Right lobe of liver (tissue), 4 donors: ENCODE measurements at regions not wholly inside any gene's neighbourhood (a gene's known extent, or its start where the extent isn't known, plus 50 kb on each side); places are given as distances from the start of the nearest gene placed in this dataset.

ENCODE experiments used
- POLR2A ChIP-seq: fragments of 450-650 bp; IDR thresholded peaks from one replicate; pipeline ENCODE4 v1.6.1; 2017; ENCODE audit warnings: antibody characterized with exemption, mild to moderate bottlenecking
- TF ChIP-seq, protein P1 (sequence below), 4 donors: fragments of 200-600 bp in 3 of 4; fragments of 450-650 bp in 1 of 4; IDR thresholded peaks; one replicate each; pipeline versions ENCODE4 v1.5.1 to v1.8.0; 2016 to 2022; ENCODE audit warnings: antibody characterized with exemption in 4 of 4, mild to moderate bottlenecking in 2 of 4
- donor health status: DM: no; HTN: no; CAD: no.
- donor health status: DM: no; HTN: no; CAD: no.
- donor health status: DM: no; HTN: yes; CAD: no.

DNA sequence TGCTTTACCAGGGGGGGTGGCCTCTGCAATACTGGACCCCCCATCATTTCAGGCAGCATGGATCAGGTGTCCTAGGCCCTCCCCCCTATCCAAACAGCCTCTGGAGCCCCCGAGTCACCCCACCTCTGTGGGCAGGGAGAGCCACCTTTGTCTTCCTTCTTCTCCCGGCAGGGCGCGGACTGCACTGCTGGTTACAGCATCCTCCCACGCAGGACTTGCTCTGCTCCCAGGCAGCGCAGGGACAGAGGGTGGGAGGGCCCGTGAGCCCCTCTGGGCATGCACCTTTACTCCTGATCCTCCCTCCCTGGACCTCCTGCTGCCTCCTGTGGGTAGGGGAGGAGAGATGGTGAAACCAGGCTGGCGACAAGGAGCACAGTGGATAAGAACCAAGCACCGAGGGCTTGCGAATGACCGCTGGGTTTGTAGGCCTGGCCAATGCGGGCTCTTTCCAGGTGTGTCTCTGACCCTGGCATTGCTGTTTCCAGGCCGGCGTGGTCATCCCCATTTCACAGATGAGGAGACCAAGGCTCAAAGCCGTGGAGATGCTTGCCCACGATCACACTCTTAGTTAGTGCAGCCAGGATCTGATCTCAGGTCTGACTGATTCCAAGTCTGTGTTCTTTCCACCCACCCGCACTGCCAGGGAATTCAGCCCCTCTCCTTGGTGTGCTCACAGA, 73.6 kb upstream of the TARDBP start:
- TF ChIP-seq POLR2A, result no peak
- TF ChIP-seq, protein P1, sequence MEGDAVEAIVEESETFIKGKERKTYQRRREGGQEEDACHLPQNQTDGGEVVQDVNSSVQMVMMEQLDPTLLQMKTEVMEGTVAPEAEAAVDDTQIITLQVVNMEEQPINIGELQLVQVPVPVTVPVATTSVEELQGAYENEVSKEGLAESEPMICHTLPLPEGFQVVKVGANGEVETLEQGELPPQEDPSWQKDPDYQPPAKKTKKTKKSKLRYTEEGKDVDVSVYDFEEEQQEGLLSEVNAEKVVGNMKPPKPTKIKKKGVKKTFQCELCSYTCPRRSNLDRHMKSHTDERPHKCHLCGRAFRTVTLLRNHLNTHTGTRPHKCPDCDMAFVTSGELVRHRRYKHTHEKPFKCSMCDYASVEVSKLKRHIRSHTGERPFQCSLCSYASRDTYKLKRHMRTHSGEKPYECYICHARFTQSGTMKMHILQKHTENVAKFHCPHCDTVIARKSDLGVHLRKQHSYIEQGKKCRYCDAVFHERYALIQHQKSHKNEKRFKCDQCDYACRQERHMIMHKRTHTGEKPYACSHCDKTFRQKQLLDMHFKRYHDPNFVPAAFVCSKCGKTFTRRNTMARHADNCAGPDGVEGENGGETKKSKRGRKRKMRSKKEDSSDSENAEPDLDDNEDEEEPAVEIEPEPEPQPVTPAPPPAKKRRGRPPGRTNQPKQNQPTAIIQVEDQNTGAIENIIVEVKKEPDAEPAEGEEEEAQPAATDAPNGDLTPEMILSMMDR (IDR thresholded peaks at IDR 0.05), result no peak
